ENCODE measurements at regions not wholly inside any gene's neighbourhood (a gene's known extent, or its start where the extent isn't known, plus 50 kb on each side); places are given as distances from the start of the nearest gene placed in this dataset.
"Not testable (repeated sequence)": the region's sequence is repeated elsewhere in the genome, so short reads cannot be mapped to it uniquely, and the experiment has no call there.

DNA sequence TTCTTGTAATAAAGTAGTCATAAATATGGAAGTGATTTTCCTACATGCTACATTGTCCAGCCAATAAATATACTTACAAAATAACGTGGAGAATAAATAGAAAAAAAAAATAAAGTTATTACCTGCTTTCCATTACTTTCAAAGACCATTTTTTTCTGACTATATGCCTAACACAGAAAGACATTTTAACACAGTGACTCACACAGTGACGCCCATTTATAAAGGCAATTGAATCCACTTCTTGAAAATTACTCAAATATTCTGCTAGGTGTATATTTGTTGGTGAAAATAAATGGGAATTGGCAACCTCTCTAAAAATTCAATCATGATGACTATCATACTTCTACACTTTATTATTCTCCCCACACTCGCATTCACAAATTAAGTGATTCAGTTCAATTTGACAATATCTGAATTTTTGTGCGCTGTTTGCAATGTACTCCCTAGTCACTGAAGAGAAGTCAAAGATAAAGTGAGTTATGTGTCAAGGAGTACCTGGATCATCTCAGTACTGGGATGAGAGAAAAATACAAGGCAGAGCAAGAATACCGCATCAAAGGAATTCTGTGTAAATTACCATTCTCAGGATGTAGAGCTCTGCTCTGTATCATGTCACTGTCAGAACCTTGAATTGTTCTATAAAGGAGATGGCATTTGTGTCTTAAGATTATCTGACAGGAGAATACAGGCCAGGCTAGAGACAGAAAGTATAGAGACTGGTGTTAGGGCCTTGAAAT lies 642.7 kb downstream of the IPMK start:
- no peak overlapping the region for H3K27ac Mint-ChIP-seq
- H3K36me3 Mint-ChIP-seq = no peaks in the 10 kb centered on the region
- ATAC-seq (ENCODE audit: low read depth) = no peak

GRCh38 chr10:57624066-57624465 lies 643.6 kb downstream of the IPMK start:
- no peaks in the 10 kb centered on the region for H3K4me1 Mint-ChIP-seq

More for the DNA sequence above, 642.7 kb downstream of the IPMK start:
- no peaks in the 10 kb centered on the region for H3K27me3 Mint-ChIP-seq
- no peaks in the 10 kb centered on the region for H3K9me3 Mint-ChIP-seq
- H3K4me3 Mint-ChIP-seq = no peak overlapping the region
- DNase-seq (ENCODE audit: low spot score in 2 of 2) = no peak
- no peaks in the 10 kb centered on the region for H3K4me1 Mint-ChIP-seq

GRCh38 chr10:57621466-57621865 lies 646.2 kb downstream of the IPMK start:
- H3K27ac Mint-ChIP-seq = no peak overlapping the region
- no peaks in the 10 kb centered on the region for H3K9me3 Mint-ChIP-seq
- no peak overlapping the region for H3K4me3 Mint-ChIP-seq
- H3K4me1 Mint-ChIP-seq = no peaks in the 10 kb centered on the region
- no peaks in the 10 kb centered on the region for H3K36me3 Mint-ChIP-seq
- no peak for DNase-seq (ENCODE audit: low spot score in 2 of 2)
- no peaks in the 10 kb centered on the region for H3K27me3 Mint-ChIP-seq
- ATAC-seq (ENCODE audit: low read depth) = no peak

More at GRCh38 chr10:57624066-57624465, 643.6 kb downstream of the IPMK start:
- Mint-ChIP-seq H3K9me3 (no peaks in the 10 kb centered on the region), H3K36me3 (no peaks in the 10 kb centered on the region), H3K27me3 (no peaks in the 10 kb centered on the region), H3K4me3 (no peak overlapping the region), H3K27ac (no peak overlapping the region)
- ATAC-seq (ENCODE audit: low read depth) (no peak), DNase-seq (ENCODE audit: low spot score in 2 of 2) (no peak)

- no peaks in the 10 kb centered on the region for H3K4me1 Mint-ChIP-seq
- no peaks in the 10 kb centered on the region for H3K36me3 Mint-ChIP-seq
- no peaks in the 10 kb centered on the region for H3K27me3 Mint-ChIP-seq
- DNase-seq (ENCODE audit: low spot score in 2 of 2) (no peak), ATAC-seq (ENCODE audit: low read depth) (no peak)
- no peak overlapping the region for H3K4me3 Mint-ChIP-seq
- H3K27ac Mint-ChIP-seq = no peak overlapping the region
- H3K9me3 Mint-ChIP-seq = no peaks in the 10 kb centered on the region
These were observed 661.7 kb downstream of the IPMK start for GRCh38 chr10:57605948-57606485.

- ATAC-seq (ENCODE audit: low read depth) = no peak
- Mint-ChIP-seq H3K4me1 (no peaks in the 10 kb centered on the region), H3K4me3 (no peak overlapping the region), H3K9me3 (no peaks in the 10 kb centered on the region), H3K36me3 (no peaks in the 10 kb centered on the region), H3K27ac (no peak overlapping the region), H3K27me3 (no peaks in the 10 kb centered on the region)
- no peak for DNase-seq (ENCODE audit: low spot score in 2 of 2)
These were observed 668.3 kb downstream of the IPMK start for GRCh38 chr10:57599440-57599839.

- ATAC-seq (ENCODE audit: low read depth) (no peak), DNase-seq (ENCODE audit: low spot score in 2 of 2) (no peak)
- Mint-ChIP-seq H3K4me1 (no peaks in the 10 kb centered on the region), H3K9me3 (no peaks in the 10 kb centered on the region), H3K36me3 (no peaks in the 10 kb centered on the region), H3K27ac (no peak overlapping the region), H3K27me3 (no peaks in the 10 kb centered on the region), H3K4me3 (no peak overlapping the region)
These were observed 673.6 kb downstream of the IPMK start for GRCh38 chr10:57593983-57594573.

GRCh38 chr10:57579926-57580325 lies 687.8 kb downstream of the IPMK start:
- DNase-seq (ENCODE audit: low spot score in 2 of 2) (no peak), ATAC-seq (ENCODE audit: low read depth) (no peak)
- Mint-ChIP-seq H3K9me3 (no peaks in the 10 kb centered on the region), H3K4me1 (no peaks in the 10 kb centered on the region), H3K4me3 (no peak overlapping the region), H3K36me3 (no peaks in the 10 kb centered on the region), H3K27ac (no peak overlapping the region), H3K27me3 (no peaks in the 10 kb centered on the region)

- H3K27me3 Mint-ChIP-seq = no peaks in the 10 kb centered on the region
- ATAC-seq (ENCODE audit: low read depth) (no peak), DNase-seq (ENCODE audit: low spot score in 2 of 2) (no peak)
- no peak overlapping the region for H3K27ac Mint-ChIP-seq
- H3K36me3 Mint-ChIP-seq = no peaks in the 10 kb centered on the region
- H3K4me1 Mint-ChIP-seq = no peaks in the 10 kb centered on the region
- H3K9me3 Mint-ChIP-seq = peaks cover 5% of the 10 kb centered on the region
- no peak overlapping the region for H3K4me3 Mint-ChIP-seq
These were observed 705.5 kb downstream of the IPMK start for GRCh38 chr10:57562211-57562610.

DNA sequence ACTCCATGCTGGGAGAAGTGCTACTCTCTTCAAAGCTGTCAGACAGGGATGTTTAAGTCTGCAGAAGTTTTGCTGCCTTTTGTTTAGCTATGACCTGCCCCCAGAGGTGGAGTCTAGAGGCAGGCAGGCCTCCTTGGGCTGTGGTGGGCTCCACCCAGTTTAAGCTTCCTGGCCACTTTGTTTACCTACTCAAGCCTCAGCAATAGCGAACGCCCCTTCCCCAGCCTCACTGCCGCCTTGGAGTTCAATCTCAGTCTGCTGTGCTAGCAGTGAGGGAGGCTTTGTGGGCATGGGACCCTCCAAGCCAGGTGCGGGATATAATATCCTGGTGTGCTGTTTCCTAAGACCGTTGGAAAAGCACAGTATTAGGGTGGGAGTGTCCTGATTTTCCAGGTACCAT lies 715.9 kb downstream of the IPMK start:
- not testable (repeated sequence) for ATAC-seq (ENCODE audit: low read depth); H3K4me3 Mint-ChIP-seq; H3K27me3 Mint-ChIP-seq

GRCh38 chr10:57535306-57535705 lies 732.4 kb downstream of the IPMK start:
- peaks cover 3% of the 10 kb centered on the region for H3K9me3 Mint-ChIP-seq
- H3K27me3 Mint-ChIP-seq = no peaks in the 10 kb centered on the region
- H3K4me3 Mint-ChIP-seq = no peak overlapping the region
- no peaks in the 10 kb centered on the region for H3K36me3 Mint-ChIP-seq
- no peak overlapping the region for H3K27ac Mint-ChIP-seq
- ATAC-seq (ENCODE audit: low read depth) (no peak), DNase-seq (ENCODE audit: low spot score in 2 of 2) (no peak)
- no peaks in the 10 kb centered on the region for H3K4me1 Mint-ChIP-seq

More for the DNA sequence above, 715.9 kb downstream of the IPMK start:
- H3K9me3 Mint-ChIP-seq; H3K36me3 Mint-ChIP-seq; H3K4me1 Mint-ChIP-seq; DNase-seq (ENCODE audit: low spot score in 2 of 2); H3K27ac Mint-ChIP-seq: not testable (repeated sequence)

DNA sequence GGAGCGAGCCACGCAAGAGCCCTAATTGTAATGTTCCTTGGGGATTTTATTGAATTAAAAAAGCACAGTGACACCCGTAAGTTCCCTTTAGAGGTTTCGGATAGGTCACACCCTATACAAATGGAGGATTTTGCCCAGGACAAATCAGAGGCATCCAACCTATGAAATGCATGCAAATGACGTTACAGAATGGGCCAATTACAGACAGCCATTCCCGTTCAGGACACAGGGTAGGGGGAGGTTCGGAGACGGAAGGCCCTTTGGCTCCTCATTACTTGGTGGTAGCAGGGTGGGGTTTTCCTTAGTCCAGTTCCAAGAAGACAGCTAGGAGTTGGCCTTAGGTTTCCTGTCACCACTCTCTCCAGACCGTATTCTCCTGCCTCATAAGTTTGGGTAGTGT lies 754.1 kb downstream of the IPMK start:
- H3K27me3 Mint-ChIP-seq = no peaks in the 10 kb centered on the region
- H3K4me1 Mint-ChIP-seq = no peaks in the 10 kb centered on the region
- H3K4me3 Mint-ChIP-seq = no peak overlapping the region
- no peaks in the 10 kb centered on the region for H3K36me3 Mint-ChIP-seq
- DNase-seq (ENCODE audit: low spot score in 2 of 2) = no peak
- H3K27ac Mint-ChIP-seq = no peak overlapping the region
- no peaks in the 10 kb centered on the region for H3K9me3 Mint-ChIP-seq
- ATAC-seq (ENCODE audit: low read depth) = no peak

DNA sequence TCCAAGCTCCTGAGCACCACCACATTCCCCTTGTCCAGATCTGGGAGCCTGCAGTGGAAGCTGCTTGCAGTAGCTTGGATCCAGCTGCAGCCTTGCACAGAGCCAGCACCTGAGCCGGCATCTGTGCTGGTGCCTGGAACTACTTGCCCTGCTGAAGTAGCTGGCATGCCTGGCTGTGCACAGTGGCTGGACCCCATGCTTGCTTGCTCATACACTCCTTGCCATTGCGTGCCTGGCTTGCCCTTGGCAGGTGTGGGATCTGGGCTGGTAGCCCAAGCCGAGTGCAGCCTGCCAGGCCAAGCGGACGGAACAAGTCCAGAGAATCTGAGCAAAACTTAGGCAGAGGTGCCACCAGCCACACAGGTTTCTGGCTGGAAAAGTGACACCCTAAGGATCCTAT lies 759.9 kb downstream of the IPMK start:
- H3K36me3 Mint-ChIP-seq = no peaks in the 10 kb centered on the region
- ATAC-seq (ENCODE audit: low read depth) = no peak
- H3K4me3 Mint-ChIP-seq = no peak overlapping the region
- no peak for DNase-seq (ENCODE audit: low spot score in 2 of 2)
- no peaks in the 10 kb centered on the region for H3K4me1 Mint-ChIP-seq
- H3K27ac Mint-ChIP-seq = no peak overlapping the region
- no peaks in the 10 kb centered on the region for H3K27me3 Mint-ChIP-seq
- H3K9me3 Mint-ChIP-seq = no peaks in the 10 kb centered on the region

GRCh38 chr10:57506414-57507094 lies 761.1 kb downstream of the IPMK start:
- H3K9me3 Mint-ChIP-seq = no peaks in the 10 kb centered on the region
- DNase-seq (ENCODE audit: low spot score in 2 of 2) (no peak), ATAC-seq (ENCODE audit: low read depth) (no peak)
- H3K36me3 Mint-ChIP-seq = no peaks in the 10 kb centered on the region
- no peaks in the 10 kb centered on the region for H3K4me1 Mint-ChIP-seq
- no peak overlapping the region for H3K27ac Mint-ChIP-seq
- no peak overlapping the region for H3K4me3 Mint-ChIP-seq
- no peaks in the 10 kb centered on the region for H3K27me3 Mint-ChIP-seq

DNA sequence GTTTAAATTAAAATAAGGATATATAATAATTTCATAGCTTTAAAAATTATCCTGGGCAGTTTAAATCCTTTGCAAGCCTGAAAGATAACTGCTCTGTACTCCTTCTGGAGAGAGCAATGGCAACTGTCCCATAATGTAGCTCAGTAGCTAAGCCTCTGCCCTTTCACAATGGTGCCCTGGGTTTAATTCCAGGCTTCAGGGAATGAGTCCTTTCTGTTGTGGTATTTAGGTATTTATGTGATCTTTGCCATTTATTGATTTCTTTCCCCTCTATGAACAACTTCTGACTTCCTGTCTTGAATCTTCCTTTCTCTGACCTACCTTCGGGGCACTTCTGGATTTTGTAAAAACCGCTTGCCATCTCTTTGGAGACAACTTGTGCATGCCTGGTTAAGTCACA lies 773.2 kb downstream of the IPMK start:
- H3K4me1 Mint-ChIP-seq = no peaks in the 10 kb centered on the region

More for the DNA sequence above, 773.2 kb downstream of the IPMK start:
- Mint-ChIP-seq H3K36me3 (no peaks in the 10 kb centered on the region), H3K9me3 (peaks cover 3% of the 10 kb centered on the region), H3K27ac (no peak overlapping the region), H3K27me3 (no peaks in the 10 kb centered on the region), H3K4me3 (no peak overlapping the region)
- ATAC-seq (ENCODE audit: low read depth) = no peak
- DNase-seq (ENCODE audit: low spot score in 2 of 2) = no peak

All from memory B cell (primary cell).